HepG2 (cell line): ENCODE measurements at regions not wholly inside any gene's neighbourhood (a gene's known extent, or its start where the extent isn't known, plus 50 kb on each side); places are given as distances from the start of the nearest gene placed in this dataset.

Experiments
- ATAC-seq: fragments of 200-7000 bp; cut with Tn5 transposase; 3 replicates; pipeline ENCODE4 v1.9.1; 2020; ENCODE audit warnings: mild to moderate bottlenecking, moderate library complexity
- BruUV-seq: library from RNA; stranded (reverse); fragments of 400-500 nt; replicated peaks from 2 replicates; lab custom pipeline; 2021; lab: Mats Ljungman, UMichigan
- CTCF ChIA-PET: fragments of 300-600 bp; formaldehyde crosslinking; extraction: SDS; loops from one replicate; lab custom pipeline; 2021; ENCODE audit warnings: low total read pairs, inconsistent platforms, low intra/inter-chr PET ratio; lab: Yijun Ruan, JAX
- POLR2A ChIA-PET: fragments of 350-600 bp; sonication (Branson Sonifier 250); formaldehyde crosslinking; loops from one replicate; lab custom pipeline; 2020; ENCODE audit warnings: antibody characterized with exemption, inconsistent platforms; lab: Yijun Ruan, JAX
- DNase-seq: peaks from one replicate; pipeline ENCODE4 v3.0.0-alpha.2; 2015; ENCODE audit warnings: low spot score
- FAIRE-seq: peaks from 3 replicates; lab custom pipeline; 2011; peaks lifted over from hg19 to GRCh38; lab: Jason Lieb, UNC
- H2AFZ ChIP-seq: one replicate; pipeline ENCODE4 v1.6.1; 2011; ENCODE audit warnings: low read length, inconsistent platforms
- H3K27ac ChIP-seq: fragments of 300-600 bp; 3 replicates; pipeline ENCODE4 v1.8.0; 2011; ENCODE audit warnings: mixed run types, mild to moderate bottlenecking, mixed read lengths, low read length, inconsistent platforms; ENCODE audit not compliant: insufficient read depth; ENCODE audit errors: extremely low read length
- H3K27me3 ChIP-seq, 2 experiments: fragments of 200-600 bp in 1 of 2; 2 replicates in 1 of 2; 3 replicates in 1 of 2; pipeline versions ENCODE4 v1.6.0 to v1.8.0; 2011; ENCODE audit warnings: low read length in 2 of 2, mild to moderate bottlenecking in 2 of 2, moderate library complexity in 2 of 2, inconsistent platforms in 1 of 2; ENCODE audit not compliant: insufficient read depth in 2 of 2, control insufficient read depth in 1 of 2
- H3K36me3 ChIP-seq, 2 experiments: fragments of 200-600 bp in 1 of 2; replicated peaks in 1 of 2; 2 replicates in 1 of 2; 3 replicates in 1 of 2; pipeline versions ENCODE4 v1.5.1 to v1.8.0; 2011; ENCODE audit warnings: low read length in 2 of 2, inconsistent platforms in 1 of 2; ENCODE audit not compliant: insufficient read depth in 2 of 2, control insufficient read depth in 1 of 2
- H3K4me1 ChIP-seq: 2 replicates; pipeline ENCODE4 v1.5.1; 2012; ENCODE audit warnings: low read length, inconsistent platforms; ENCODE audit not compliant: insufficient read depth
- H3K4me2 ChIP-seq: 2 replicates; pipeline ENCODE4 v1.6.0; 2011; ENCODE audit warnings: low read depth, low read length, inconsistent platforms
- H3K4me3 ChIP-seq, 3 experiments: fragments of 200-600 bp in 1 of 3; sonication (generic), shearing (Covaris generic) in 1 of 3; replicated peaks in 1 of 3; 2 replicates each; pipeline ENCODE4 v1.5.1; 2011 to 2016; ENCODE audit warnings: low read length in 3 of 3, inconsistent platforms in 2 of 3, low read depth in 2 of 3, mild to moderate bottlenecking in 2 of 3, control low read depth in 1 of 3, mixed read lengths in 1 of 3; ENCODE audit not compliant: insufficient read depth in 1 of 3
- H3K79me2 ChIP-seq: one replicate; pipeline ENCODE4 v1.6.1; 2011; ENCODE audit warnings: low read length, inconsistent platforms; ENCODE audit not compliant: insufficient read depth
- H3K9ac ChIP-seq: 2 replicates; pipeline ENCODE4 v1.6.0; 2011; ENCODE audit warnings: mild to moderate bottlenecking, low read depth, low read length, inconsistent platforms; ENCODE audit not compliant: insufficient read depth
- H3K9me3 ChIP-seq: 2 replicates; pipeline ENCODE4 v1.5.1; 2012; ENCODE audit warnings: mild to moderate bottlenecking, low read length
- H4K20me1 ChIP-seq: 2 replicates; pipeline ENCODE4 v1.6.0; 2011; ENCODE audit warnings: inconsistent platforms, mild to moderate bottlenecking, low read length, moderate library complexity; ENCODE audit not compliant: insufficient read depth
- BRF2 ChIP-seq: sonication (generic); formaldehyde crosslinking; IDR thresholded peaks from 2 replicates; pipeline ENCODE4 v1.8.1; 2022; ENCODE audit warnings: mild to moderate bottlenecking, missing genetic modification reagents
- HOXD1 ChIP-seq: sonication (generic); formaldehyde crosslinking; IDR thresholded peaks from 2 replicates; pipeline ENCODE4 v1.5.0; 2020; ENCODE audit warnings: missing genetic modification reagents
- KLF12 ChIP-seq: sonication (generic); formaldehyde crosslinking; IDR thresholded peaks from 2 replicates; pipeline ENCODE4 v1.4.0; 2020; ENCODE audit warnings: missing genetic modification reagents, borderline replicate concordance
- SETDB1 ChIP-seq: sonication (generic); formaldehyde crosslinking; IDR thresholded peaks from 2 replicates; pipeline ENCODE4 v1.5.1; 2020; ENCODE audit warnings: missing genetic modification reagents, mild to moderate bottlenecking, borderline replicate concordance
- SIX4 ChIP-seq: sonication (generic); formaldehyde crosslinking; IDR thresholded peaks from 2 replicates; pipeline ENCODE4 v1.4.0; 2020; ENCODE audit warnings: missing genetic modification reagents
- THAP9 ChIP-seq: sonication (generic); formaldehyde crosslinking; IDR thresholded peaks from 2 replicates; pipeline ENCODE4; 2020; ENCODE audit warnings: missing genetic modification reagents, mild to moderate bottlenecking, borderline replicate concordance
- ZFP90 ChIP-seq: sonication (generic); formaldehyde crosslinking; IDR thresholded peaks from 2 replicates; pipeline ENCODE4 v1.8.0; 2022; ENCODE audit warnings: missing genetic modification reagents, mild to moderate bottlenecking, inconsistent platforms, borderline replicate concordance
- ZNF230 ChIP-seq: sonication (generic); formaldehyde crosslinking; IDR thresholded peaks from 2 replicates; pipeline ENCODE4 v1.4.0; 2020; ENCODE audit warnings: mild to moderate bottlenecking, missing genetic modification reagents
- ZNF260 ChIP-seq: sonication (generic); formaldehyde crosslinking; IDR thresholded peaks from 2 replicates; pipeline ENCODE4 v1.4.0; 2020; ENCODE audit warnings: missing genetic modification reagents, low read depth, mild to moderate bottlenecking, borderline replicate concordance
- ZNF407 ChIP-seq: sonication (generic); formaldehyde crosslinking; IDR thresholded peaks from one replicate; pipeline ENCODE4 v1.5.1; 2020; ENCODE audit warnings: mild to moderate bottlenecking, missing genetic modification reagents; ENCODE audit errors: not compliant biosample characterization
- ZNF513 ChIP-seq: sonication (generic); formaldehyde crosslinking; conservative IDR thresholded peaks from 2 replicates; pipeline ENCODE4 v1.5.0; 2020; ENCODE audit warnings: missing genetic modification reagents
- WGBS: methylation state at CpG from one replicate; pipeline ENCODE4 v1.1.6; 2017; ENCODE audit warnings: low lambda C conversion rate; 5-methylcytosine and 5-hydroxymethylcytosine counted together
- in situ Hi-C: cut with HindIII; loops from 2 replicates; pipeline ENCODE4 v1.10.0; 2017; ENCODE audit warnings: low pct_unique_long_range_greater_than_20kb; ENCODE audit not compliant: extremely low pct_ligation_motif_present
- intact Hi-C: fragments of 100-400 bp; cut with micrococcal nuclease; formaldehyde crosslinking; loops from one replicate; pipeline ENCODE4 v1.10.0; 2022; ENCODE audit not compliant: unreplicated experiment

GRCh38 chr15:19984101-19984500 is 557.5 kb downstream of the GOLGA6L6 start:
- 0% methylated on average over 1 of the region's 1 CpG for WGBS
- in situ Hi-C loops (no loop called here), intact Hi-C loops (no loop called here)
- DNase-seq: no peak
- no peak for FAIRE-seq
- H3K27me3 ChIP-seq: no peaks in the 10 kb centered on the region
- ChIA-PET POLR2A (no interaction called here), CTCF (no interaction called here)
- H4K20me1 ChIP-seq: no peaks in the 10 kb centered on the region
- no peak overlapping the region for H3K4me3 ChIP-seq
- no TSS peak for BruUV-seq
- H3K4me1 ChIP-seq: no peaks in the 10 kb centered on the region
- H3K4me2 ChIP-seq: no peak overlapping the region
- H3K79me2 ChIP-seq: no peaks in the 10 kb centered on the region
- H2AFZ ChIP-seq: no peak overlapping the region
- H3K9ac ChIP-seq: no peak overlapping the region
- no peak overlapping the region for H3K27ac ChIP-seq
- H3K36me3 ChIP-seq: no peaks in the 10 kb centered on the region
- peaks cover 33% of the 10 kb centered on the region for H3K9me3 ChIP-seq
- ATAC-seq: no peak
- TF ChIP-seq BRF2 (CRISPR knock-in tag): no peak
- TF ChIP-seq THAP9 (CRISPR knock-in tag): no peak
- no peak for TF ChIP-seq SETDB1 (CRISPR knock-in tag)
- TF ChIP-seq KLF12 (CRISPR knock-in tag): no peak
- TF ChIP-seq ZNF230 (CRISPR knock-in tag): no peak
- no peak for TF ChIP-seq SIX4 (CRISPR knock-in tag)
- no peak for TF ChIP-seq ZNF260 (CRISPR knock-in tag)
- no peak for TF ChIP-seq ZFP90 (CRISPR knock-in tag)
- TF ChIP-seq ZNF407 (CRISPR knock-in tag): no peak
- no peak for TF ChIP-seq HOXD1 (CRISPR knock-in tag)
- no peak for TF ChIP-seq ZNF513
